ENCODE measurements at regions not wholly inside any gene's neighbourhood (a gene's known extent, or its start where the extent isn't known, plus 50 kb on each side); places are given as distances from the start of the nearest gene placed in this dataset.

- peaks cover 0 to 10% (median 0%) of the 10 kb centered on the region in 11 experiments; a peak in 2 of 22 replicates for H3K9me3 ChIP-seq (replicated peaks in 1 of 11)
- no peaks in the 10 kb centered on the region for H4K20me1 ChIP-seq
- H3K9ac ChIP-seq, result no peak overlapping the region
- H3K27ac ChIP-seq, result no peak overlapping the region
- no peaks in the 10 kb centered on the region for H3K36me3 ChIP-seq
- no peak overlapping the region for H3K4me3 ChIP-seq
- TF ChIP-seq Cebpa-rat (IDR thresholded peaks at IDR 0.05), result no peak
- H3K4me1 ChIP-seq, result peaks cover 32 to 62% (median 45%) of the 10 kb centered on the region in 10 experiments
- H3K27me3 ChIP-seq, result no peaks in the 10 kb centered on the region
- H3K4me2 ChIP-seq, result peak overlapping the region in 8 of 11 experiments; percentile 8 to 71 (median 48); a peak in 14 of 22 replicates
These were observed 700.7 kb downstream of the DIAPH3 start for GRCh38 chr13:59463023-59463422.

- TF ChIP-seq Cebpa-rat (IDR thresholded peaks at IDR 0.05), result no peak
- Histone ChIP-seq H3K4me1 (peaks cover 15 to 49% (median 30%) of the 10 kb centered on the region in 10 experiments), H3K4me3 (no peak overlapping the region), H3K9me3 (replicated peaks in 1 of 11) (peaks cover 0 to 16% (median 0%) of the 10 kb centered on the region in 11 experiments; a peak in 5 of 22 replicates), H3K27me3 (no peaks in the 10 kb centered on the region), H4K20me1 (no peaks in the 10 kb centered on the region), H3K27ac (no peak overlapping the region), H3K9ac (no peak overlapping the region), H3K36me3 (no peaks in the 10 kb centered on the region), H3K4me2 (peak overlapping the region; percentile 5 to 71 (median 51); a peak in 20 of 22 replicates)
These were observed 698.8 kb downstream of the DIAPH3 start for GRCh38 chr13:59464926-59465325.

- Histone ChIP-seq H3K27ac (no peak overlapping the region), H3K9ac (no peak overlapping the region), H3K36me3 (no peaks in the 10 kb centered on the region), H3K27me3 (no peaks in the 10 kb centered on the region), H3K4me2 (no peak overlapping the region), H3K4me3 (no peak overlapping the region), H4K20me1 (no peaks in the 10 kb centered on the region), H3K9me3 (replicated peaks in 1 of 11) (peaks cover 0 to 16% (median 0%) of the 10 kb centered on the region in 11 experiments; a peak in 5 of 22 replicates), H3K4me1 (peaks cover 10 to 22% (median 19%) of the 10 kb centered on the region in 10 experiments; a peak in 19 of 20 replicates)
- no peak for TF ChIP-seq Cebpa-rat (IDR thresholded peaks at IDR 0.05)
These were observed 695.3 kb downstream of the DIAPH3 start for GRCh38 chr13:59468396-59468795.

GRCh38 chr13:59471106-59471505, 692.6 kb downstream of the DIAPH3 start:
- Histone ChIP-seq H3K4me2 (peak overlapping the region in 3 of 11 experiments; percentile 3 to 41 (median 35); a peak in 4 of 22 replicates), H3K9ac (no peak overlapping the region), H3K4me1 (peaks cover 0 to 15% (median 0%) of the 10 kb centered on the region in 10 experiments; a peak in 6 of 20 replicates)

GRCh38 chr13:59472134-59472533, 691.6 kb downstream of the DIAPH3 start:
- H3K9ac ChIP-seq, result no peak overlapping the region
- H3K4me1 ChIP-seq, result peaks cover 0 to 23% (median 0%) of the 10 kb centered on the region in 10 experiments; a peak in 6 of 20 replicates
- H3K9me3 ChIP-seq (replicated peaks in 1 of 11), result peaks cover 0 to 12% (median 0%) of the 10 kb centered on the region in 11 experiments; a peak in 4 of 22 replicates
- no peak overlapping the region for H3K27ac ChIP-seq
- no peaks in the 10 kb centered on the region for H3K27me3 ChIP-seq
- TF ChIP-seq Cebpa-rat (IDR thresholded peaks at IDR 0.05), result no peak
- no peaks in the 10 kb centered on the region for H4K20me1 ChIP-seq
- no peak overlapping the region for H3K4me3 ChIP-seq
- H3K36me3 ChIP-seq, result no peaks in the 10 kb centered on the region
- H3K4me2 ChIP-seq, result no peak overlapping the region

More at GRCh38 chr13:59471106-59471505, 692.6 kb downstream of the DIAPH3 start:
- no peaks in the 10 kb centered on the region for H4K20me1 ChIP-seq
- no peak overlapping the region for H3K4me3 ChIP-seq
- peaks cover 0 to 16% (median 0%) of the 10 kb centered on the region in 11 experiments; a peak in 5 of 22 replicates for H3K9me3 ChIP-seq (replicated peaks in 1 of 11)
- TF ChIP-seq Cebpa-rat (IDR thresholded peaks at IDR 0.05), result no peak
- H3K27me3 ChIP-seq, result no peaks in the 10 kb centered on the region
- H3K36me3 ChIP-seq, result no peaks in the 10 kb centered on the region
- no peak overlapping the region for H3K27ac ChIP-seq

- H3K4me3 ChIP-seq, result no peak overlapping the region
- no peak overlapping the region for H3K4me2 ChIP-seq
- TF ChIP-seq Cebpa-rat (IDR thresholded peaks at IDR 0.05), result no peak
- peaks cover 0 to 3% (median 0%) of the 10 kb centered on the region in 11 experiments; a peak in 2 of 22 replicates for H3K9me3 ChIP-seq (replicated peaks in 1 of 11)
- no peak overlapping the region for H3K27ac ChIP-seq
- peaks cover 0 to 23% (median 0%) of the 10 kb centered on the region in 10 experiments; a peak in 6 of 20 replicates for H3K4me1 ChIP-seq
- H3K9ac ChIP-seq, result no peak overlapping the region
- no peaks in the 10 kb centered on the region for H3K27me3 ChIP-seq
- H3K36me3 ChIP-seq, result no peaks in the 10 kb centered on the region
- no peaks in the 10 kb centered on the region for H4K20me1 ChIP-seq
These were observed 689.0 kb downstream of the DIAPH3 start for GRCh38 chr13:59474696-59475095.

- H3K36me3 ChIP-seq, result no peaks in the 10 kb centered on the region
- no peaks in the 10 kb centered on the region for H3K27me3 ChIP-seq
- H3K9ac ChIP-seq, result no peak overlapping the region
- H3K27ac ChIP-seq, result no peak overlapping the region
- peak overlapping the region in 1 of 11 experiments; percentile 41; a peak in 2 of 22 replicates for H3K4me2 ChIP-seq
- TF ChIP-seq Cebpa-rat (IDR thresholded peaks at IDR 0.05), result no peak
- no peak overlapping the region for H3K4me3 ChIP-seq
- H4K20me1 ChIP-seq, result no peaks in the 10 kb centered on the region
- no peaks in the 10 kb centered on the region for H3K9me3 ChIP-seq (replicated peaks in 1 of 11)
- peaks cover 0 to 16% (median 0%) of the 10 kb centered on the region in 10 experiments; a peak in 6 of 20 replicates for H3K4me1 ChIP-seq
These were observed 687.8 kb downstream of the DIAPH3 start for GRCh38 chr13:59475911-59476310.

- H3K4me2 ChIP-seq, result peak overlapping the region in 2 of 11 experiments; percentile 27 to 41; a peak in 3 of 22 replicates
- H3K27ac ChIP-seq, result no peak overlapping the region
- TF ChIP-seq Cebpa-rat (IDR thresholded peaks at IDR 0.05), result no peak
- peaks cover 0 to 12% (median 0%) of the 10 kb centered on the region in 10 experiments; a peak in 4 of 20 replicates for H3K4me1 ChIP-seq
- H3K9ac ChIP-seq, result no peak overlapping the region
- no peak overlapping the region for H3K4me3 ChIP-seq
- no peaks in the 10 kb centered on the region for H3K27me3 ChIP-seq
- H3K36me3 ChIP-seq, result no peaks in the 10 kb centered on the region
- H3K9me3 ChIP-seq (replicated peaks in 1 of 11), result no peaks in the 10 kb centered on the region
- H4K20me1 ChIP-seq, result no peaks in the 10 kb centered on the region
These were observed 687.4 kb downstream of the DIAPH3 start for GRCh38 chr13:59476366-59476765.

GRCh38 chr13:59477011-59477410, 686.7 kb downstream of the DIAPH3 start:
- H3K4me3 ChIP-seq, result no peak overlapping the region
- H3K27ac ChIP-seq, result no peak overlapping the region
- no peak overlapping the region for H3K4me2 ChIP-seq
- no peaks in the 10 kb centered on the region for H4K20me1 ChIP-seq
- no peak for TF ChIP-seq Cebpa-rat (IDR thresholded peaks at IDR 0.05)
- no peaks in the 10 kb centered on the region for H3K9me3 ChIP-seq (replicated peaks in 1 of 11)
- peaks cover 0 to 11% (median 0%) of the 10 kb centered on the region in 10 experiments; a peak in 4 of 20 replicates for H3K4me1 ChIP-seq
- H3K9ac ChIP-seq, result no peak overlapping the region
- H3K27me3 ChIP-seq, result no peaks in the 10 kb centered on the region
- no peaks in the 10 kb centered on the region for H3K36me3 ChIP-seq

GRCh38 chr13:59478908-59479307, 684.8 kb downstream of the DIAPH3 start:
- TF ChIP-seq Cebpa-rat (IDR thresholded peaks at IDR 0.05), result no peak
- H3K27me3 ChIP-seq, result no peaks in the 10 kb centered on the region
- H3K9ac ChIP-seq, result no peak overlapping the region
- H3K4me3 ChIP-seq, result no peak overlapping the region
- H3K27ac ChIP-seq, result no peak overlapping the region
- H3K36me3 ChIP-seq, result no peaks in the 10 kb centered on the region
- peaks cover 0 to 11% (median 0%) of the 10 kb centered on the region in 10 experiments; a peak in 4 of 20 replicates for H3K4me1 ChIP-seq
- H4K20me1 ChIP-seq, result no peaks in the 10 kb centered on the region
- no peak overlapping the region for H3K4me2 ChIP-seq
- no peaks in the 10 kb centered on the region for H3K9me3 ChIP-seq (replicated peaks in 1 of 11)

Measured in BLaER1 treated with 17β-estradiol and CSF1 and Interleukin-3, amounts not matched to agents 10 nM and 100 nM (cell line).